Activated CD4-positive, alpha-beta T cell treated with anti-CD3 and anti-CD28 coated beads for 24 hours (primary cell): ENCODE measurements at regions not wholly inside any gene's neighbourhood (a gene's known extent, or its start where the extent isn't known, plus 50 kb on each side); places are given as distances from the start of the nearest gene placed in this dataset.

Experiments used
- DNase-seq, 2 donors: peaks; one replicate each; pipeline ENCODE4 v3.0.0-alpha.2; 2020; ENCODE audit warnings: low read depth in 2 of 2

DNA sequence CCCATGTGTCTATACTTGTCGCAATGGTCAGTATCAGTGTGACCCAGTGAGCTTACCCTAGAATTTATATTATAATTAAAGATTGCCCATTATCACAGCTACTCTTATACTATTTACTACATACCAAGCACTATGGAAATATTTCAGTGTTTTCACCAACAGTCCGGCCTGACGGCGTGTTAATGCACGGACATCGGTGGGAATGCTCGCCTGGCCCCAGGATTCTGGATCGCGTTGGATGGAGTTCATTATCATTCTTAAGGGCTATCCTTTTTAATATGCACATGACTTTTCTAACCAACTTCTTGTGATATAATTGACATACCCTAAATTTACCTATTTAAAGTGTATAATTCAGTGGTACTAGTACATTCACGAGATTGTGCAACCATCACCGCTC is 51.8 kb upstream of the AFDN start:
- no peak for DNase-seq

- DNase-seq = no peak
Measured at GRCh38 chr6:167776906-167777627, 49.6 kb upstream of the AFDN start.
